Effector memory CD4-positive, alpha-beta T cell (primary cell): ENCODE measurements at regions not wholly inside any gene's neighbourhood (a gene's known extent, or its start where the extent isn't known, plus 50 kb on each side); places are given as distances from the start of the nearest gene placed in this dataset.
"Not testable (repeated sequence)": the region's sequence is repeated elsewhere in the genome, so short reads cannot be mapped to it uniquely, and the experiment has no call there.

Source experiments
- DNase-seq, 3 donors: peaks; one replicate each; pipeline ENCODE4 v3.0.0-alpha.2; 2020
- H3K27ac ChIP-seq: 2 replicates; pipeline ENCODE4 v1.7.0; 2013; ENCODE audit warnings: mild to moderate bottlenecking, low read length, moderate library complexity; ENCODE audit not compliant: insufficient read depth, poor library complexity, severe bottlenecking
- H3K27me3 ChIP-seq: replicated peaks from 2 replicates; pipeline ENCODE4 v1.7.0; 2013; ENCODE audit warnings: mild to moderate bottlenecking, low read length; ENCODE audit not compliant: insufficient read depth, control insufficient read depth, poor library complexity, severe bottlenecking
- H3K36me3 ChIP-seq: 2 replicates; pipeline ENCODE4 v1.7.0; 2013; ENCODE audit warnings: mild to moderate bottlenecking, low read length, moderate library complexity; ENCODE audit not compliant: control insufficient read depth, insufficient read depth
- H3K4me1 ChIP-seq: 2 replicates; pipeline ENCODE4 v1.7.0; 2013; ENCODE audit warnings: low read length, mild to moderate bottlenecking; ENCODE audit not compliant: control insufficient read depth, insufficient read depth, poor library complexity, severe bottlenecking
- H3K4me3 ChIP-seq: 2 replicates; pipeline ENCODE4 v1.7.0; 2013; ENCODE audit warnings: low read length, low read depth, mild to moderate bottlenecking; ENCODE audit not compliant: insufficient read depth, poor library complexity, severe bottlenecking
- H3K9me3 ChIP-seq: 2 replicates; pipeline ENCODE4 v1.7.0; 2013; ENCODE audit warnings: mild to moderate bottlenecking, low read length, moderate library complexity; ENCODE audit not compliant: control insufficient read depth

DNA sequence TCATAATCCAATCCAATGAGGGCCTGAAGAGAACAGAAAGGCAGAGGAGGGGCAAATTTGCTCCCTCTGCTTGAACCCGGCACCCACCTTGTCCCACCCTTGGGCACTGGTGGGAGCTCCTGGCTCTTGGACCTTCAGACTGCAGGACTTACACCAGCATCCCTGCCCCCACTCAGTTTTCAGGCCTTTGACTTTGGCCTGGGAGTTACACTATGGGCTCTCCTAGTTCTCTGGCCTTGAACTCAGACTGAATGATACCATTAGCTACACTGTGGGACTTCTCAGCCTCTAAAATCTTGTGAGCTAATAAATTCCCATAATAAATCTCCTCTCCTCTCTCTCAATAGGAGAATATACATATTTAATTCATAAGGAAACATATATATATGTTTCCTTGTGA lies 114.4 kb downstream of the AHR start:
- Histone ChIP-seq H3K4me1 (no peaks in the 10 kb centered on the region), H3K4me3 (no peak overlapping the region), H3K27me3 (no peaks in the 10 kb centered on the region), H3K9me3 (no peaks in the 10 kb centered on the region), H3K36me3 (no peaks in the 10 kb centered on the region), H3K27ac (no peak overlapping the region)
- no peak for DNase-seq

- no peaks in the 10 kb centered on the region for H3K9me3 ChIP-seq
- no peak overlapping the region for H3K4me3 ChIP-seq
- H3K36me3 ChIP-seq, result no peaks in the 10 kb centered on the region
- no peak overlapping the region for H3K27ac ChIP-seq
- DNase-seq, result no peak
- no peaks in the 10 kb centered on the region for H3K27me3 ChIP-seq
- no peaks in the 10 kb centered on the region for H3K4me1 ChIP-seq
Observed at GRCh38 chr7:17415955-17416354, 117.5 kb downstream of the AHR start.

DNA sequence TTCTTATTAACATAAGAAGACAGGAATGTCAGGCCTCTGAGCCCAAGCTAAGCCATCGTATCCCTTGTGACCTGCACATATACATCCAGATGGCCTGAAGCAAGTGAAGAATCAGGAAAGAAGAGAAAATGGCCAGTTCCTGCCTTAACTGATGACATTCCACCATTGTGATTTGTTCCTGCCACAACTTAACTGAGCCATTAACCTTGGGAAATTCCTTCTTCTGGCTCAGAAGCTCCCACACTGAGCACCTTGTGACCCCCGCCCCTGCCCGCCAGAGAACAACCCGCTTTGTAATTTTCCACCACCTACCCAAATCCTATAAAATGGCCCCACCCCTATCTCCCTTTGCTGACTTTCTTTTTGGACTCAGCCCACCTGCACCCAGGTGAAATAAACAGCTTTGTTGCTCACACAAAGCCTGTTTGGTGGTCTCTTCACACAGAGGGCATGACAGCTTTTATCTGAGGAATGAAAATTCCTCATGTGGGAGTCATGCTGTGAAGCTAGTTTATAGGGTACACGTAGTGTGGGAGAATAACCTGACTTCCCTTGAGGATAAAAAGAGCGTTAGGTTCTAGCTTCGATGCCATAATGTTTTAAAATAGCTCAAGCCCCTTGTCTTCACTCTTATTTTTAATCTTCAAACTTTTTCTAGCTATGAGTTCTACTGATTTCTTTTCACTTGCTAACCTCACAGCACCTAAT lies 122.0 kb downstream of the AHR start:
- H3K4me3 ChIP-seq, H3K27me3 ChIP-seq, H3K36me3 ChIP-seq, H3K9me3 ChIP-seq, H3K4me1 ChIP-seq, H3K27ac ChIP-seq, DNase-seq: not testable (repeated sequence)

DNA sequence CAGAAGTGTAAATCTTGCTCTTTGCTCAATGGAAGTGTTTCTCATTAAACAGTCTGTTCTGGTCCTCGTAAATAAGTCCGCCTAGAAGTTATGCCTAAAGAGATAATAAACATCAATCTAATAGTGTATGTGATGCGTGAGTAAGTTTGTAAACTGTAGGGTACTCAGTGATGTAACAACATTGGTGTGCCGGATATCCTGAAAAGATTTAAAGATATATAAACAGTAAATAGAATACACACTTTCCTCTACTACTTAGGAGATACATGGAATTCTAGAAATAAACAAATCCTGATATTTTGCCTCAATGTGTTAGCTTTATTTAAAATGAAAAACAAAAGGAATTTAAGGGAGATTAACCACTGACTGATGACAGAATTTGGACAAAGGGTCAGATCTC lies 123.5 kb downstream of the AHR start:
- no peak for DNase-seq
- Histone ChIP-seq H3K27me3 (no peaks in the 10 kb centered on the region), H3K4me3 (no peak overlapping the region), H3K36me3 (no peaks in the 10 kb centered on the region), H3K9me3 (no peaks in the 10 kb centered on the region), H3K27ac (no peak overlapping the region), H3K4me1 (no peaks in the 10 kb centered on the region)

DNA sequence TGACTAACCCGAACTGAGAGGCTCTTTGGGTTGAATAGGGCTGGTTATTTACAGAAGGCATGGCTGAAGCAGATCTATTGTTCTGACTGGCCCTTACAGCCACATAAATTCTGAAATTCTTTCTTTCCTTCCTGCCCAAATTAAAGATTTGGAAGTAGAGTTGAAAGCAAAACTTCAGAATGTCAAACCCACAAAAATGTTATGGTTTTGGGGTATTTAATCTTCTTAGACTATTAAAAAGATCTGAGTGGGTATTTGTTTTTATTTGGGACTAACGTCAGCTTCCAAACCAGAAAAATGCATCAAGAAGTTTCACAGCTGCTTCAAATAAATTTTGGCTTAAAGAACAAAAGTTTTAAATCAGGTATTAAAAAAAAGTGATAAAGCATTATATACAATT lies 124.5 kb downstream of the AHR start:
- Histone ChIP-seq H3K4me1 (no peaks in the 10 kb centered on the region), H3K36me3 (no peaks in the 10 kb centered on the region), H3K27ac (no peak overlapping the region), H3K4me3 (no peak overlapping the region), H3K9me3 (no peaks in the 10 kb centered on the region), H3K27me3 (no peaks in the 10 kb centered on the region)
- no peak for DNase-seq

- peaks cover 3% of the 10 kb centered on the region for H3K27me3 ChIP-seq
- no peak overlapping the region for H3K4me3 ChIP-seq
- no peaks in the 10 kb centered on the region for H3K9me3 ChIP-seq
- DNase-seq, result no peak
- no peak overlapping the region for H3K27ac ChIP-seq
- no peaks in the 10 kb centered on the region for H3K4me1 ChIP-seq
- H3K36me3 ChIP-seq, result no peaks in the 10 kb centered on the region
Observed at GRCh38 chr7:17427924-17428323, 129.5 kb downstream of the AHR start.

DNA sequence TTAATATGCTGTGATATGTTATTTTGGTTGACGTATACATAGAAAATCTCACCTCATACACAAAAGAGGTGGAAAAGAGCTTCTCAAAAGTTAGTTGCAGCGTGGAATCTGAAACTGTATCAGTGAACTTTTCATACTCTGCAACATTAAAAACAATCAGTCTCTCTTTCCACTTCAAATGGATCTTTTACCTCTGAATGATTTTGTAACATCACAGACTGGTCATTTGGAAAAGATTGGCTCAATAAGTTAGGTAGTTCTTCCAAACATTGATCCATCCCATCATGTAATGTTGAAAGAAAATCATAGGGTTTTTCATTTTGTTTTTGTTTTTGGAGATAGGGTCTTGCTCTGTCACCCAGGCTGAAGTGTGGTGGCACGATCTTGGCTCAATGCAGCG lies 131.1 kb downstream of the AHR start:
- no peaks in the 10 kb centered on the region for H3K9me3 ChIP-seq
- no peaks in the 10 kb centered on the region for H3K36me3 ChIP-seq
- no peaks in the 10 kb centered on the region for H3K4me1 ChIP-seq
- peaks cover 3% of the 10 kb centered on the region for H3K27me3 ChIP-seq
- no peak for DNase-seq
- H3K27ac ChIP-seq, result no peak overlapping the region
- no peak overlapping the region for H3K4me3 ChIP-seq

GRCh38 chr7:17432793-17433192 lies 134.3 kb downstream of the AHR start:
- H3K27ac ChIP-seq, result no peak overlapping the region

DNA sequence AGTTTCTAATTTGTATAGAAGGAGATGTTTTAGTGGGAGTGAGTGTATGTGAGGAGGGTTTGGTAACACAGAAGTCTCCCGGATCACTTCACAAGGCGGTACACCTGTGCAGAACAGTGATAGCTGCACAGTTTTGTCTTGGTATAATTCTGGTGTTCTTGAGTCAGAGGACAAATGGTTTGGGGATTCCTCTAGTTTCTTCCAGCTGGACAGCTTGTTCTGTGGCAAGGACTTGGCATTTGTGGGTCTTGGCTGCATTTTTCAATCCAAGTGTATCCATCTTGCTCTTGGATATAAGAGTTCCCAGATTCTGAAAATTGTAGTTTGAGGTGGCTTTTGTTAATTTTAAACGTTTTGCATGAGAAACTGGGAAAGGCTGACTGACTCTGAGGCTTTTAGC lies 135.7 kb downstream of the AHR start:
- H3K36me3 ChIP-seq, result no peaks in the 10 kb centered on the region
- no peak overlapping the region for H3K4me3 ChIP-seq
- peaks cover 2% of the 10 kb centered on the region for H3K27me3 ChIP-seq
- DNase-seq, result no peak
- H3K9me3 ChIP-seq, result no peaks in the 10 kb centered on the region
- no peak overlapping the region for H3K27ac ChIP-seq
- no peaks in the 10 kb centered on the region for H3K4me1 ChIP-seq

More at GRCh38 chr7:17432793-17433192, 134.3 kb downstream of the AHR start:
- Histone ChIP-seq H3K36me3 (no peaks in the 10 kb centered on the region), H3K4me1 (no peaks in the 10 kb centered on the region), H3K9me3 (no peaks in the 10 kb centered on the region), H3K4me3 (no peak overlapping the region), H3K27me3 (peaks cover 3% of the 10 kb centered on the region)
- no peak for DNase-seq

- H3K9me3 ChIP-seq, result no peaks in the 10 kb centered on the region
- no peaks in the 10 kb centered on the region for H3K27me3 ChIP-seq
- no peaks in the 10 kb centered on the region for H3K4me1 ChIP-seq
- no peak for DNase-seq
- H3K27ac ChIP-seq, result no peak overlapping the region
- H3K36me3 ChIP-seq, result no peaks in the 10 kb centered on the region
- H3K4me3 ChIP-seq, result no peak overlapping the region
Observed at GRCh38 chr7:17434841-17435692, 136.6 kb downstream of the AHR start.
